Endothelial cell (in vitro differentiated cells): ENCODE measurements at regions not wholly inside any gene's neighbourhood (a gene's known extent, or its start where the extent isn't known, plus 50 kb on each side); places are given as distances from the start of the nearest gene placed in this dataset.

Source experiments
- DNase-seq: peaks from one replicate; pipeline ENCODE4 v3.0.0; 2021; ENCODE audit warnings: low spot score
- H3K27ac Mint-ChIP-seq: one replicate; pipeline ENCODE4 v1.8.0; 2021; ENCODE audit warnings: mixed read lengths, inconsistent platforms; ENCODE audit not compliant: unreplicated experiment
- H3K27me3 Mint-ChIP-seq: one replicate; pipeline ENCODE4 v1.8.0; 2021; ENCODE audit warnings: mild to moderate bottlenecking, moderate library complexity, mixed read lengths, inconsistent platforms; ENCODE audit not compliant: unreplicated experiment
- H3K36me3 Mint-ChIP-seq: one replicate; pipeline ENCODE4 v1.8.0; 2021; ENCODE audit warnings: mild to moderate bottlenecking, low read depth, mixed read lengths, inconsistent platforms; ENCODE audit not compliant: unreplicated experiment
- H3K4me1 Mint-ChIP-seq: one replicate; pipeline ENCODE4 v1.8.0; 2021; ENCODE audit warnings: mild to moderate bottlenecking, mixed read lengths, inconsistent platforms; ENCODE audit not compliant: unreplicated experiment
- H3K4me3 Mint-ChIP-seq: one replicate; pipeline ENCODE4 v1.8.0; 2021; ENCODE audit warnings: mild to moderate bottlenecking, mixed read lengths, inconsistent platforms; ENCODE audit not compliant: unreplicated experiment
- H3K9me3 Mint-ChIP-seq: one replicate; pipeline ENCODE4 v1.8.0; 2021; ENCODE audit warnings: mixed read lengths, inconsistent platforms; ENCODE audit not compliant: unreplicated experiment
- TF ChIP-seq, protein P1 (sequence below): fragments of 200-600 bp; sonication (generic); IDR thresholded peaks from one replicate; pipeline ENCODE4 v1.5.0; 2021; ENCODE audit warnings: antibody characterized with exemption; ENCODE audit not compliant: unreplicated experiment

DNA sequence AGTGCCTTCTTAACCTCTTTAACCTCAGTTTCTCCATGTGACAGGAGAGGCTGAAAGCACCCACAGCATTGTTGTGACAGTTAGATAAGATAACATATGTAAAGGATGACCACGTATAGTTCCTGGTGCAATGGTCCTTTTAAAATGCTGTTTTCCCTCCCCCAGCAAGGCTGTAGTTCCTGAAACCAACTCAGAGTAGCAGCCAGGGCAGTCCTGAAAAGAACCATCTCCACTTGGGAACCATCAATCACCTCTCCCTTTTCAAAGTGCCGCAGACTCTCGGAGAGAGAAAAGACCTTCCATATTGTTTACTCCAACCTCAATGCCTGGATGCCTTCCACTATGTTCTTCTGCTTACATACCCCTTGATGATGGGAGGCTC is 158.8 kb downstream of the DDX1 start:
- H3K36me3 Mint-ChIP-seq, result no peaks in the 10 kb centered on the region

DNA sequence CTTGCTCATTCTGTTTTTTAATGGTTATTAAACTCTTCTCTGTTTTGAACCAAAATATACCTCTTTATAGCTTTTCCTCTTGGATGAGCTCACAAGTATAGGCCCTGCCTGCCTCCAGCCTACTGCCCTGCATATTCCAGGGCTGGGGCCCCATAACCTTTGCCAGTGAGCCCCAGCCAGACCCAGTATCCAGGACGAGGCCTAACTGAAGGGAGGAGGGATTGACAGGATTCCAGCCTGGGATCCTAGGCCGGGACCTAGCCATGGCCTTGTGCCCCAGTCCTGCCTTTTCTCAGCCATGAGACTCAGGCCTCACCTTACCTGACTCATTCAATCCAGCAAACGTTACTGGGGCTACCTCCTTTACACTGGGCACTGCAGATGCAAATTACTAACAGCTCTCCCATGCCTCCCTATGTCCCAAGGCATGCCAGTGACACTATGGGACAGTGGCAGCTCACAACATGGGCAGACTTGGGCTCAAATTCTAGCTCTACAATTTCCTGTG is 159.2 kb downstream of the DDX1 start:
- H3K27me3 Mint-ChIP-seq, result peaks cover 3% of the 10 kb centered on the region
- no peak for DNase-seq
- no peaks in the 10 kb centered on the region for H3K36me3 Mint-ChIP-seq
- no peaks in the 10 kb centered on the region for H3K4me1 Mint-ChIP-seq
- no peaks in the 10 kb centered on the region for H3K9me3 Mint-ChIP-seq
- H3K27ac Mint-ChIP-seq, result no peak overlapping the region
- H3K4me3 Mint-ChIP-seq, result no peak overlapping the region
- TF ChIP-seq, protein P1, sequence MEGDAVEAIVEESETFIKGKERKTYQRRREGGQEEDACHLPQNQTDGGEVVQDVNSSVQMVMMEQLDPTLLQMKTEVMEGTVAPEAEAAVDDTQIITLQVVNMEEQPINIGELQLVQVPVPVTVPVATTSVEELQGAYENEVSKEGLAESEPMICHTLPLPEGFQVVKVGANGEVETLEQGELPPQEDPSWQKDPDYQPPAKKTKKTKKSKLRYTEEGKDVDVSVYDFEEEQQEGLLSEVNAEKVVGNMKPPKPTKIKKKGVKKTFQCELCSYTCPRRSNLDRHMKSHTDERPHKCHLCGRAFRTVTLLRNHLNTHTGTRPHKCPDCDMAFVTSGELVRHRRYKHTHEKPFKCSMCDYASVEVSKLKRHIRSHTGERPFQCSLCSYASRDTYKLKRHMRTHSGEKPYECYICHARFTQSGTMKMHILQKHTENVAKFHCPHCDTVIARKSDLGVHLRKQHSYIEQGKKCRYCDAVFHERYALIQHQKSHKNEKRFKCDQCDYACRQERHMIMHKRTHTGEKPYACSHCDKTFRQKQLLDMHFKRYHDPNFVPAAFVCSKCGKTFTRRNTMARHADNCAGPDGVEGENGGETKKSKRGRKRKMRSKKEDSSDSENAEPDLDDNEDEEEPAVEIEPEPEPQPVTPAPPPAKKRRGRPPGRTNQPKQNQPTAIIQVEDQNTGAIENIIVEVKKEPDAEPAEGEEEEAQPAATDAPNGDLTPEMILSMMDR, result no peak

More for the DNA sequence above, 158.8 kb downstream of the DDX1 start:
- Mint-ChIP-seq H3K27me3 (peaks cover 3% of the 10 kb centered on the region), H3K27ac (no peak overlapping the region), H3K4me1 (no peaks in the 10 kb centered on the region), H3K9me3 (no peaks in the 10 kb centered on the region), H3K4me3 (no peak overlapping the region)
- TF ChIP-seq, protein P1, result no peak
- DNase-seq, result no peak

GRCh38 chr2:15751477-15751876 is 159.8 kb downstream of the DDX1 start:
- Mint-ChIP-seq H3K4me3 (no peak overlapping the region), H3K27ac (no peak overlapping the region), H3K4me1 (no peaks in the 10 kb centered on the region), H3K36me3 (no peaks in the 10 kb centered on the region), H3K27me3 (peaks cover 3% of the 10 kb centered on the region), H3K9me3 (no peaks in the 10 kb centered on the region)
- no peak for DNase-seq
- TF ChIP-seq, protein P1, result no peak

DNA sequence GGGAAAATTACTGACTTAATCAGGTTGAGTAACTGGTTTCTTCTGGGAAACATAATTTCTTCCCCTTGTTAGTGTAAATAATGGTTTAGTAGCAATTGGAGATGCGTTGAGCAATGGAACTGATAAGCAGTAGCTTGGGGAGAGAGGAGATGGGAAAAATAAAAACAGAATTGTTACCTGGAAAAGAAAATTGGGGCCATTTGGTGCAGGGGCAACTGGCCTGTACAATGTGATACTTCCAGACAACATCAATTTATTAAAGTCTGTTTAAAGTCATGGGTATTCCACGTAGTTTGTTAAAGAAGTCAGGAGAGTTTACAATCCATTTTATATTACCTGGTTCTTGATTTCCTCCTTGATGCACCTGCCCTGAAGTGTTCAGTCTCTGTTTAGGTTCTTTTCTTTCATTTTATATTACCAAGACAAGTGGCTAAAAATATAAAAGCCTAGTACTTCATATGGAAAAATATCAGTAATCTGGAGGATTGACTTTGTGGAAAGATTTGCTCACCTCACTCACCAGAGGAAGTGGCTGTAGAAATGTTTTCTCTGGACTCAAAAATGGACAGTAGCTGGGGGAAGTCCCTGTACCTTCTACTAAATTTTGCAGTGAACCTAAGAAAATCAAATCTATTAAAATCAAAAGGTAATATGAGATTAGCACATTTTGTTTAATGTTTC is 161.0 kb downstream of the DDX1 start:
- H3K36me3 Mint-ChIP-seq, result no peaks in the 10 kb centered on the region
- TF ChIP-seq, protein P1, result no peak
- no peaks in the 10 kb centered on the region for H3K4me1 Mint-ChIP-seq
- H3K27ac Mint-ChIP-seq, result no peak overlapping the region
- peaks cover 3% of the 10 kb centered on the region for H3K27me3 Mint-ChIP-seq
- H3K4me3 Mint-ChIP-seq, result no peak overlapping the region
- DNase-seq, result no peak
- H3K9me3 Mint-ChIP-seq, result no peaks in the 10 kb centered on the region

GRCh38 chr2:15753233-15753798 is 161.6 kb downstream of the DDX1 start:
- Mint-ChIP-seq H3K4me1 (no peaks in the 10 kb centered on the region), H3K9me3 (no peaks in the 10 kb centered on the region), H3K4me3 (no peak overlapping the region), H3K27me3 (peaks cover 3% of the 10 kb centered on the region), H3K36me3 (no peaks in the 10 kb centered on the region), H3K27ac (no peak overlapping the region)
- DNase-seq, result no peak
- TF ChIP-seq, protein P1, result no peak
